HepG2 (cell line): ENCODE measurements at regions not wholly inside any gene's neighbourhood (a gene's known extent, or its start where the extent isn't known, plus 50 kb on each side); places are given as distances from the start of the nearest gene placed in this dataset.
"Not testable (repeated sequence)": the region's sequence is repeated elsewhere in the genome, so short reads cannot be mapped to it uniquely, and the experiment has no call there.

Experiments
- ATAC-seq: fragments of 200-7000 bp; cut with Tn5 transposase; 3 replicates; pipeline ENCODE4 v1.9.1; 2020; ENCODE audit warnings: mild to moderate bottlenecking, moderate library complexity
- BruUV-seq: library from RNA; stranded (reverse); fragments of 400-500 nt; replicated peaks from 2 replicates; lab custom pipeline; 2021; lab: Mats Ljungman, UMichigan
- CTCF ChIA-PET: fragments of 300-600 bp; formaldehyde crosslinking; extraction: SDS; loops from one replicate; lab custom pipeline; 2021; ENCODE audit warnings: low total read pairs, inconsistent platforms, low intra/inter-chr PET ratio; lab: Yijun Ruan, JAX
- POLR2A ChIA-PET: fragments of 350-600 bp; sonication (Branson Sonifier 250); formaldehyde crosslinking; loops from one replicate; lab custom pipeline; 2020; ENCODE audit warnings: antibody characterized with exemption, inconsistent platforms; lab: Yijun Ruan, JAX
- DNase-seq: peaks from one replicate; pipeline ENCODE4 v3.0.0-alpha.2; 2015; ENCODE audit warnings: low spot score
- FAIRE-seq: peaks from 3 replicates; lab custom pipeline; 2011; peaks lifted over from hg19 to GRCh38; lab: Jason Lieb, UNC
- H2AFZ ChIP-seq: one replicate; pipeline ENCODE4 v1.6.1; 2011; ENCODE audit warnings: low read length, inconsistent platforms
- H3K27ac ChIP-seq: fragments of 300-600 bp; 3 replicates; pipeline ENCODE4 v1.8.0; 2011; ENCODE audit warnings: mixed run types, mild to moderate bottlenecking, mixed read lengths, low read length, inconsistent platforms; ENCODE audit not compliant: insufficient read depth; ENCODE audit errors: extremely low read length
- H3K27me3 ChIP-seq, 2 experiments: fragments of 200-600 bp in 1 of 2; 2 replicates in 1 of 2; 3 replicates in 1 of 2; pipeline versions ENCODE4 v1.6.0 to v1.8.0; 2011; ENCODE audit warnings: low read length in 2 of 2, mild to moderate bottlenecking in 2 of 2, moderate library complexity in 2 of 2, inconsistent platforms in 1 of 2; ENCODE audit not compliant: insufficient read depth in 2 of 2, control insufficient read depth in 1 of 2
- H3K36me3 ChIP-seq, 2 experiments: fragments of 200-600 bp in 1 of 2; replicated peaks in 1 of 2; 2 replicates in 1 of 2; 3 replicates in 1 of 2; pipeline versions ENCODE4 v1.5.1 to v1.8.0; 2011; ENCODE audit warnings: low read length in 2 of 2, inconsistent platforms in 1 of 2; ENCODE audit not compliant: insufficient read depth in 2 of 2, control insufficient read depth in 1 of 2
- H3K4me1 ChIP-seq: 2 replicates; pipeline ENCODE4 v1.5.1; 2012; ENCODE audit warnings: low read length, inconsistent platforms; ENCODE audit not compliant: insufficient read depth
- H3K4me2 ChIP-seq: 2 replicates; pipeline ENCODE4 v1.6.0; 2011; ENCODE audit warnings: low read depth, low read length, inconsistent platforms
- H3K4me3 ChIP-seq, 3 experiments: fragments of 200-600 bp in 1 of 3; sonication (generic), shearing (Covaris generic) in 1 of 3; replicated peaks in 1 of 3; 2 replicates each; pipeline ENCODE4 v1.5.1; 2011 to 2016; ENCODE audit warnings: low read length in 3 of 3, inconsistent platforms in 2 of 3, low read depth in 2 of 3, mild to moderate bottlenecking in 2 of 3, control low read depth in 1 of 3, mixed read lengths in 1 of 3; ENCODE audit not compliant: insufficient read depth in 1 of 3
- H3K79me2 ChIP-seq: one replicate; pipeline ENCODE4 v1.6.1; 2011; ENCODE audit warnings: low read length, inconsistent platforms; ENCODE audit not compliant: insufficient read depth
- H3K9ac ChIP-seq: 2 replicates; pipeline ENCODE4 v1.6.0; 2011; ENCODE audit warnings: mild to moderate bottlenecking, low read depth, low read length, inconsistent platforms; ENCODE audit not compliant: insufficient read depth
- H3K9me3 ChIP-seq: 2 replicates; pipeline ENCODE4 v1.5.1; 2012; ENCODE audit warnings: mild to moderate bottlenecking, low read length
- H4K20me1 ChIP-seq: 2 replicates; pipeline ENCODE4 v1.6.0; 2011; ENCODE audit warnings: inconsistent platforms, mild to moderate bottlenecking, low read length, moderate library complexity; ENCODE audit not compliant: insufficient read depth
- FOXA1 ChIP-seq, 2 experiments: fragments of 450-650 bp in 1 of 2; sonication (generic) in 1 of 2; formaldehyde crosslinking in 1 of 2; IDR thresholded peaks; 2 replicates each; pipeline versions ENCODE4 v1.4.0 to v1.6.1; 2016 to 2020; ENCODE audit warnings: missing genetic modification reagents in 1 of 2
- FOXA3 ChIP-seq: IDR thresholded peaks from 2 replicates; pipeline ENCODE4 v1.6.1; 2016; ENCODE audit warnings: missing genetic modification reagents, missing compliant biosample characterization
- ZNF564 ChIP-seq: sonication (generic); formaldehyde crosslinking; IDR thresholded peaks from 2 replicates; pipeline ENCODE4 v1.8.1; 2023; ENCODE audit warnings: mild to moderate bottlenecking, missing genetic modification reagents
- ZNF616 ChIP-seq: sonication (generic); formaldehyde crosslinking; IDR thresholded peaks from 2 replicates; pipeline ENCODE4 v1.5.0; 2020; ENCODE audit warnings: low read depth, mild to moderate bottlenecking, missing genetic modification reagents
- ZNF83 ChIP-seq: sonication (generic); formaldehyde crosslinking; IDR thresholded peaks from 2 replicates; pipeline ENCODE4 v1.4.0; 2020; ENCODE audit warnings: missing genetic modification reagents, mild to moderate bottlenecking, borderline replicate concordance
- WGBS: methylation state at CpG from one replicate; pipeline ENCODE4 v1.1.6; 2017; ENCODE audit warnings: low lambda C conversion rate; 5-methylcytosine and 5-hydroxymethylcytosine counted together
- in situ Hi-C: cut with HindIII; loops from 2 replicates; pipeline ENCODE4 v1.10.0; 2017; ENCODE audit warnings: low pct_unique_long_range_greater_than_20kb; ENCODE audit not compliant: extremely low pct_ligation_motif_present
- intact Hi-C: fragments of 100-400 bp; cut with micrococcal nuclease; formaldehyde crosslinking; loops from one replicate; pipeline ENCODE4 v1.10.0; 2022; ENCODE audit not compliant: unreplicated experiment
- TF ChIP-seq, protein P1 (sequence below): sonication (generic); formaldehyde crosslinking; IDR thresholded peaks from 2 replicates; pipeline ENCODE4 v1.4.0; 2020; ENCODE audit warnings: missing genetic modification reagents, borderline replicate concordance
- TF ChIP-seq, protein P2 (sequence below): sonication (generic); formaldehyde crosslinking; IDR thresholded peaks from 2 replicates; pipeline ENCODE4 v1.4.0; 2020; ENCODE audit warnings: missing genetic modification reagents

DNA sequence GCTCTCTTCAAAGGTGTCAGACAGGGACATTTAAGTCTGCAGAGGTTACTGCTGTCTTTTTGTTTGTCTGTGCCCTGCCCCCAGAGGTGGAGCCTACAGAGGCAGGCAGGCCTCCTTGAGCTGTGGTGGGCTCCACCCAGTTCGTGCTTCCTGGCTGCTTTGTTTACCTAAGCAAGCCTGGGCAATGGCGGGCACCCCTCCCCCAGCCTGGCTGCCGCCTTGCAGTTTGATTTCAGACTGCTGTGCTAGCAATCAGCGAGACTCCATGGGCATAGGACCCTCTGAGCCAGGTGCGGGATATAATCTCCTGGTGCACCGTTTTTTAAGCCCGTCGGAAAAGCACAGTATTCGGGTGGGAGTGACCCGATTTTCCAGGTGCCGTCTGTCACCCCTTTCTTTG, 99.1 kb upstream of the MMS22L start:
- H3K9me3 ChIP-seq; H3K4me1 ChIP-seq; H3K36me3 ChIP-seq; H3K9ac ChIP-seq; H3K4me2 ChIP-seq; BruUV-seq; H4K20me1 ChIP-seq; H2AFZ ChIP-seq; H3K27ac ChIP-seq; POLR2A ChIA-PET; FAIRE-seq; H3K79me2 ChIP-seq; ATAC-seq; intact Hi-C loops; CTCF ChIA-PET; DNase-seq; H3K4me3 ChIP-seq; H3K27me3 ChIP-seq; in situ Hi-C loops; TF ChIP-seq FOXA1 (IDR thresholded peaks at IDR 0.05): not testable (repeated sequence)
- WGBS, result 36% methylated on average over 5 of the region's 11 CpGs
- TF ChIP-seq FOXA3, result peak; percentile 17; the same call in 1 of the 2 replicates
- TF ChIP-seq, protein P1, sequence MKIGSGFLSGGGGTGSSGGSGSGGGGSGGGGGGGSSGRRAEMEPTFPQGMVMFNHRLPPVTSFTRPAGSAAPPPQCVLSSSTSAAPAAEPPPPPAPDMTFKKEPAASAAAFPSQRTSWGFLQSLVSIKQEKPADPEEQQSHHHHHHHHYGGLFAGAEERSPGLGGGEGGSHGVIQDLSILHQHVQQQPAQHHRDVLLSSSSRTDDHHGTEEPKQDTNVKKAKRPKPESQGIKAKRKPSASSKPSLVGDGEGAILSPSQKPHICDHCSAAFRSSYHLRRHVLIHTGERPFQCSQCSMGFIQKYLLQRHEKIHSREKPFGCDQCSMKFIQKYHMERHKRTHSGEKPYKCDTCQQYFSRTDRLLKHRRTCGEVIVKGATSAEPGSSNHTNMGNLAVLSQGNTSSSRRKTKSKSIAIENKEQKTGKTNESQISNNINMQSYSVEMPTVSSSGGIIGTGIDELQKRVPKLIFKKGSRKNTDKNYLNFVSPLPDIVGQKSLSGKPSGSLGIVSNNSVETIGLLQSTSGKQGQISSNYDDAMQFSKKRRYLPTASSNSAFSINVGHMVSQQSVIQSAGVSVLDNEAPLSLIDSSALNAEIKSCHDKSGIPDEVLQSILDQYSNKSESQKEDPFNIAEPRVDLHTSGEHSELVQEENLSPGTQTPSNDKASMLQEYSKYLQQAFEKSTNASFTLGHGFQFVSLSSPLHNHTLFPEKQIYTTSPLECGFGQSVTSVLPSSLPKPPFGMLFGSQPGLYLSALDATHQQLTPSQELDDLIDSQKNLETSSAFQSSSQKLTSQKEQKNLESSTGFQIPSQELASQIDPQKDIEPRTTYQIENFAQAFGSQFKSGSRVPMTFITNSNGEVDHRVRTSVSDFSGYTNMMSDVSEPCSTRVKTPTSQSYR (CRISPR knock-in tag), result peak; percentile 67
- TF ChIP-seq FOXA1 (CRISPR knock-in tag; IDR thresholded peaks at IDR 0.05), result 0 out of 2 replicates have a peak, but pooled peaks have one; percentile 30

DNA sequence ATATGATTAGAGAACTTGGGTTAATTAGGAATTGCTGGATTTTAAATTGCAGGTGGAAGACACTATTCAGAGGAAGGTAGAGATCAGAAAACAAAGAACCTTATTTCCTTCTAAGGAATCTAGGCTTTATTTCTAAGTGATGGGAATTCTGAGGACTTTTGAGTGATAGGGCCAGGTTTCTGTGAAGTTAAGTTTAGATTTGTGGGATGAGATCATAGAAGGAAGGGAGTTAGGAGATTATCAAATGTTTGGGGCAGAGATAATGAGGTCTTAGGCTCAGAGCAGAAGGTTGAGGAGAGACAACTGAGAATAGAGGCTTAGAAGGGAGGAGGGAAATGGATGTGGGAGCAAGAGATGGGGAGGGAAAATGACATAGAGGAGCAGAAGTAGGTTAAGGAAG, 109.7 kb upstream of the MMS22L start:
- ChIA-PET POLR2A (no interaction called here), CTCF (interaction anchor here (2.0 to 2.2 kb wide), 3 partner anchors 178 to 324 kb away, joined by 10 to 37 read pairs (median 20); no protein-coding TSS in a partner anchor)
- Histone ChIP-seq H3K79me2 (no peaks in the 10 kb centered on the region), H3K27me3 (no peaks in the 10 kb centered on the region), H3K9ac (no peak overlapping the region), H3K4me2 (no peak overlapping the region), H3K36me3 (no peaks in the 10 kb centered on the region), H3K27ac (no peak overlapping the region), H4K20me1 (no peaks in the 10 kb centered on the region), H3K9me3 (no peaks in the 10 kb centered on the region), H3K4me1 (no peaks in the 10 kb centered on the region), H3K4me3 (no peak overlapping the region), H2AFZ (no peak overlapping the region)
- intact Hi-C loops (loop anchor here (5.0 kb wide), 1 partner anchor 110 kb away; the partner anchor contains the start of gene MMS22L), in situ Hi-C loops (loop anchor here (10.0 kb wide), 1 partner anchor 208 kb away; no protein-coding TSS in a partner anchor)
- TF ChIP-seq ZNF616 (no peak), ZNF83 (CRISPR knock-in tag) (no peak), ZNF564 (CRISPR knock-in tag) (no peak)
- TF ChIP-seq, protein P2, sequence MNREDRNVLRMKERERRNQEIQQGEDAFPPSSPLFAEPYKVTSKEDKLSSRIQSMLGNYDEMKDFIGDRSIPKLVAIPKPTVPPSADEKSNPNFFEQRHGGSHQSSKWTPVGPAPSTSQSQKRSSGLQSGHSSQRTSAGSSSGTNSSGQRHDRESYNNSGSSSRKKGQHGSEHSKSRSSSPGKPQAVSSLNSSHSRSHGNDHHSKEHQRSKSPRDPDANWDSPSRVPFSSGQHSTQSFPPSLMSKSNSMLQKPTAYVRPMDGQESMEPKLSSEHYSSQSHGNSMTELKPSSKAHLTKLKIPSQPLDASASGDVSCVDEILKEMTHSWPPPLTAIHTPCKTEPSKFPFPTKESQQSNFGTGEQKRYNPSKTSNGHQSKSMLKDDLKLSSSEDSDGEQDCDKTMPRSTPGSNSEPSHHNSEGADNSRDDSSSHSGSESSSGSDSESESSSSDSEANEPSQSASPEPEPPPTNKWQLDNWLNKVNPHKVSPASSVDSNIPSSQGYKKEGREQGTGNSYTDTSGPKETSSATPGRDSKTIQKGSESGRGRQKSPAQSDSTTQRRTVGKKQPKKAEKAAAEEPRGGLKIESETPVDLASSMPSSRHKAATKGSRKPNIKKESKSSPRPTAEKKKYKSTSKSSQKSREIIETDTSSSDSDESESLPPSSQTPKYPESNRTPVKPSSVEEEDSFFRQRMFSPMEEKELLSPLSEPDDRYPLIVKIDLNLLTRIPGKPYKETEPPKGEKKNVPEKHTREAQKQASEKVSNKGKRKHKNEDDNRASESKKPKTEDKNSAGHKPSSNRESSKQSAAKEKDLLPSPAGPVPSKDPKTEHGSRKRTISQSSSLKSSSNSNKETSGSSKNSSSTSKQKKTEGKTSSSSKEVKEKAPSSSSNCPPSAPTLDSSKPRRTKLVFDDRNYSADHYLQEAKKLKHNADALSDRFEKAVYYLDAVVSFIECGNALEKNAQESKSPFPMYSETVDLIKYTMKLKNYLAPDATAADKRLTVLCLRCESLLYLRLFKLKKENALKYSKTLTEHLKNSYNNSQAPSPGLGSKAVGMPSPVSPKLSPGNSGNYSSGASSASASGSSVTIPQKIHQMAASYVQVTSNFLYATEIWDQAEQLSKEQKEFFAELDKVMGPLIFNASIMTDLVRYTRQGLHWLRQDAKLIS, result no peak
- no peak for FAIRE-seq
- DNase-seq, result no peak
- no peak for ATAC-seq
- no TSS peak for BruUV-seq
